Neuron (in vitro differentiated cells): ENCODE measurements at regions not wholly inside any gene's neighbourhood (a gene's known extent, or its start where the extent isn't known, plus 50 kb on each side); places are given as distances from the start of the nearest gene placed in this dataset.

Experiments used
- H2AFZ ChIP-seq: one replicate; pipeline ENCODE4 v1.6.1; 2013; ENCODE audit warnings: low read depth, mild to moderate bottlenecking, inconsistent platforms, low read length, moderate library complexity
- H3K27me3 ChIP-seq: one replicate; pipeline ENCODE4 v1.6.1; 2013; ENCODE audit warnings: low read length; ENCODE audit not compliant: insufficient read depth
- H3K36me3 ChIP-seq: one replicate; pipeline ENCODE4 v1.6.1; 2013; ENCODE audit warnings: low read length; ENCODE audit not compliant: insufficient read depth
- H3K4me1 ChIP-seq: one replicate; pipeline ENCODE4 v1.6.1; 2013; ENCODE audit warnings: low read length; ENCODE audit not compliant: insufficient read depth
- H3K4me3 ChIP-seq: 2 replicates; pipeline ENCODE4 v1.5.1; 2013; ENCODE audit warnings: mild to moderate bottlenecking, low read length, moderate library complexity
- H3K9me3 ChIP-seq: one replicate; pipeline ENCODE4 v1.6.1; 2013; ENCODE audit warnings: low read length

DNA sequence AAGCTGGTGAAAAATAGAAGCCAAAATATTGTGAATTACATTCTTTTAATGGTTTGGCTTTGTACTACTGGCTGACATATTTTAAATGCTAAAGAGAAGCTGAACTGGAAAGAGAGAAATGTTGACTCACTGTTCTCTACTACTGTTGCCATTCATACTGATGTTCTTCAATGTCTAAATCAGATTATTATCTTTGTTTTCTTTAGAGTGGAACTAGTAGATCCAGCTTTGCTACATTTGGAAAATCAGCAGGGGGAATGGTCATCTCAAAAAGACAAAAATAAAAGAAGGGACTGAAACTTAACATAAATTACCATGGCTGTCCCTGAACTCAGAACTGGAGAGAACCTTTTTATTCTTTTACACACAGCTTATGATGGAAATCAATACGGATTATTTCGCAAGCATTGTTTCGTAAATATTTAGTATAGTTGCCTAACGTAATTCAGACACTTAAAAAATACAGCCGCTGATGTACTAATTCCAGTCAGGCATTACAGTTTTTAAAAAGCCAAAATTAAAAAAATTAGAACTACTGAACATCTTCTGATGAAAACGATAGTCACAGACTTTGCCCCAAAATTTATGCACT is 76.3 kb upstream of the OTX2 start:
- H3K27me3 ChIP-seq = peaks cover 18% of the 10 kb centered on the region
- no peaks in the 10 kb centered on the region for H3K9me3 ChIP-seq
- H2AFZ ChIP-seq = no peak overlapping the region
- H3K4me1 ChIP-seq = peaks cover 5% of the 10 kb centered on the region
- H3K36me3 ChIP-seq = no peaks in the 10 kb centered on the region
- H3K4me3 ChIP-seq = no peak overlapping the region

DNA sequence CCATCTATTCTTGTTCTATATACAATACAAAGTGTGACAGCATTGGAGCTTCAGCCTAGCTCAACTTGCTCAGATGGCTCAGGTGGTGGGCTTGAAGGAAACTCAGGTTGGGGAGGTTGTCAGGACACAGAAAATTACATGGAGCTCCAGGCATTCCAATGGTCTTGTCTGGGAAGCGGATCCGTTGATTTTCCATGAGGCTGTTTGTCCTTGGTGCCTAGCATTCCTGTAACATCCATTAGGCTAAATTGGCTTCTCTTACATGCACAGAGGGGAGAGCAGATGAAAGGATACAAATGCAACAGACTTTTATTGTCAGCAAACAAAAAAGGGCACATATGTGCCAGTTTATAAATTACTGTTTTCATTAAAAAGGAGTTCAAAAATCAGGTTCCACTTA is 75.5 kb upstream of the OTX2 start:
- Histone ChIP-seq H3K9me3 (no peaks in the 10 kb centered on the region), H3K36me3 (no peaks in the 10 kb centered on the region), H3K27me3 (peaks cover 15% of the 10 kb centered on the region), H2AFZ (no peak overlapping the region), H3K4me1 (peaks cover 5% of the 10 kb centered on the region), H3K4me3 (no peak overlapping the region)

DNA sequence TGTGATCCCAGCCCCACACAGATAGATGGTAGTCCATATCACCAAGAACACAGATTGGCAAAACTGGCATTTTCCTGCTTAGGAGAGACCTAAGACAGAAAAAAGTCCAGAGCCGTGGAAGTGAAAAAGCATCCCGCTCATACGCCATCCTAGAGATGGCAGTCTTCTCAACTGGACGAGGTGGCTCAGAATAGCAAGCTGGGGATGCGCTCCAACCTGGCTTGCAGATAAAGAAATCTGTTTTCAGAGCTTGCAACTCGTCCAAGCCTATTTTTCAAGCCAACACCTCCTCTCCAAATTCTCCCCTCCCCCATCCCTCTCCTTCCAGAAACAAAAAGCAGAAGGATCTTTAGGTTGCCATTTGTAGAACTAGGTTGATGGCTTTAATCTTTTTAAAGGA is 74.3 kb upstream of the OTX2 start:
- Histone ChIP-seq H3K4me1 (peaks cover 5% of the 10 kb centered on the region), H3K9me3 (no peaks in the 10 kb centered on the region), H3K27me3 (peaks cover 15% of the 10 kb centered on the region), H3K36me3 (no peaks in the 10 kb centered on the region), H3K4me3 (no peak overlapping the region), H2AFZ (no peak overlapping the region)

DNA sequence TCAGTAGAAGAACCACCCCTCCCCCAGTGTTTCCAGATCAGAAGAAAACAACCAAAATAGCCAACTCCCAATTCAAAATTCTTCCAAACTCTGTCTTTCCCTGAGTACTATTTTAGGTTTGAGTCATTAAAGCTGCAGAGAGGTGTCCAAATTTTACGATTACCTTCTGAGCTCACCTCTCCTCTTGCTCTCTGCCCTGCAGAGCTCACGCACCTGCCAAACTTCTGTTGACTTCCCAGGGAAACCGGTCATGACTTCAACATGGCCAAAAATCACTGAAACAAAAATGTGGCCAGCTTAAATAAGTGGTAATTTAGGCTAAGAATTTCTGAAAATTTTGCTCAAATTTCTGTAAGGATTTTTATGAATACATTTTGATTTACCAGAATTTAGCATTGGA is 70.9 kb upstream of the OTX2 start:
- H3K9me3 ChIP-seq = no peaks in the 10 kb centered on the region
- H2AFZ ChIP-seq = no peak overlapping the region
- peaks cover 8% of the 10 kb centered on the region for H3K27me3 ChIP-seq
- no peak overlapping the region for H3K4me3 ChIP-seq
- H3K4me1 ChIP-seq = no peaks in the 10 kb centered on the region
- H3K36me3 ChIP-seq = no peaks in the 10 kb centered on the region

DNA sequence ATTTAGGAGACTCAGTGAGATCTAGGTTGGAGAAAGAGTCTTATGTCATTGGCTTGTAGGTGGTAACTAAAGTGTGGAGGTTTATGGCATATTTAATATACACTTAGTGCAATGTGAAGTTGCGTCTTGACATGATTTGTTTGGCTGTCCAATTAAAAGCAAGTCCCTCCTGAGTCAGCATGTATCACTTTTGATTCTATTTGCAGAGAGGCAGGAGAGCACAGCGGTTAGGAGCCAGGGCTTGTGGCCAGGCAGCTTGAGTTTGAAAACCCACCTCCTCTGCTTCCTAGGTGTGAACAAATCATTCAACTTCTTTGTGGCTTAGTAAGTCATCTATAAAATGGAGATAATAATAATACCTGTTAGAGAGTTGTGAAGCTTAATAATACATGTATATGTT is 68.5 kb upstream of the OTX2 start:
- no peaks in the 10 kb centered on the region for H3K4me1 ChIP-seq
- no peak overlapping the region for H3K4me3 ChIP-seq
- no peaks in the 10 kb centered on the region for H3K36me3 ChIP-seq
- H3K9me3 ChIP-seq = no peaks in the 10 kb centered on the region
- peaks cover 4% of the 10 kb centered on the region for H3K27me3 ChIP-seq
- H2AFZ ChIP-seq = no peak overlapping the region

DNA sequence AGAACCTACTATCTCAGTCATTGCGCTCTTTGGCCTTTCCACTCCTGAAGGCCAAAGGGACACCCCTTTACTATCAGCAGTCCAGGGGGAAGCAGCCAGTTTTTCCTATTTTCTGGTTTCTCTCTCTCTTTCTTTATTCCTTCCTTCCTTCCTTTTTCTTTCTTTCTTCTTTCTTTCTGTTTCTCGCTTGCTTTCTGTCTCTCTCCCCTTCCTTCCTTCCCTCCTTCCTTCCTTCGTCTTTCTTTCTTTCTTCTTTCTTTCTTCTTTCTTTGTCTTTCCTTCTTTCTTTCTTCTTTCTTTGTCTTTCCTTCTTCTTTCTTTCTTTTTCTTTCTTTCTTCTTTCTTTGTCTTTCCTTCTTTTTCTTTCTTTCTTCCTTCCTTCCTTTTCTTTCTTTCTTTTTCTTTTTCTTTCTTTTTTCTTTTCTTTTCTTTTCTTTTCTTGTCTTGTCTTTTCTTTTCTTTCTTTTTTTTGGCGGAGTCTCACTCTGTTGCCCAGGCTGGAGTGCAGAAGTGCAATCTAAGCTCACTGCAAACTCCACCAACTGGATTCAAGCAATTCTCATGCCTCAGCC is 64.9 kb upstream of the OTX2 start:
- Histone ChIP-seq H3K9me3 (no peaks in the 10 kb centered on the region), H3K4me1 (no peaks in the 10 kb centered on the region), H2AFZ (no peak overlapping the region), H3K4me3 (no peak overlapping the region), H3K27me3 (peaks cover 5% of the 10 kb centered on the region), H3K36me3 (no peaks in the 10 kb centered on the region)

DNA sequence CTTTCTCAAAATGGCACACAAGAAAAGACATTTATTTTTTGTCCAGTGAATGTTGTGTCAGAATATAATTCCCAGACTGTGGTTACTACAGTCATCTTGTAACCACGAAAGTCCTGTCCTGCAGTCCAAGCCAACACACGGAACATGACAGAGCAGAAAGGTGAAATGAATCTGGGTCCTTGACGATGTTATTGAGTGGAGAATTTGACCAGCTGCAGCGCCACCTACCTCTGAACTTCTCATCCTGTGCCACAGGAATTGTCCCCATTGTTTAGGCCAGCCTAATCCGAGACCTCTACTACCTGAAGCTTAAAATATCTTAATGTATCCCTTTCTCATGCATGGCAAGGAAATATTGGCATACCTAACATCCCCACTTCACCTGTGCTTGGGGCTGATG is 64.1 kb upstream of the OTX2 start:
- Histone ChIP-seq H3K4me1 (no peaks in the 10 kb centered on the region), H3K4me3 (no peak overlapping the region)

DNA sequence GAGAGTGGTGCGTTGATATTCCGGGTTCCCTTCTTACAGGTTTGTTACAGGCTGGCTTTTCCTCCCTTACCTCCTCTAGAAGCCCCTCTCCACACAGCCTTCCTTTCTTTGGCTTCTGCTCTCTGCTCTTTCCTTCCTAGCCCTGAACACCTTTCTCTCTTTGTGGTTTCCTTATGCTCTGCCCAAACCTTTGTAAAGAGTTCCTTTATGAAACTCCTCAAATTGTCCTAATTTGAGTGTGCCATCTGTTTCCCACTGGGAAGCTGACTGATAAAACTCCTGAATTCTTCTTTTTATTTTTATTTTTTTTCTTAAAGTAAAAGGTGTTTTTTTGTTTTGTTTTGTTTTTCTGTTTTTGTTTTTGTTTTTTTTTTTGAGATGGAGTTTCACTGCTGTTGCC is 60.1 kb upstream of the OTX2 start:
- Histone ChIP-seq H2AFZ (no peak overlapping the region), H3K27me3 (peaks cover 16% of the 10 kb centered on the region), H3K4me3 (no peak overlapping the region), H3K9me3 (no peaks in the 10 kb centered on the region), H3K4me1 (no peaks in the 10 kb centered on the region), H3K36me3 (no peaks in the 10 kb centered on the region)

More for the DNA sequence above, 64.1 kb upstream of the OTX2 start:
- no peaks in the 10 kb centered on the region for H3K9me3 ChIP-seq
- H2AFZ ChIP-seq = no peak overlapping the region
- H3K36me3 ChIP-seq = no peaks in the 10 kb centered on the region
- peaks cover 8% of the 10 kb centered on the region for H3K27me3 ChIP-seq

DNA sequence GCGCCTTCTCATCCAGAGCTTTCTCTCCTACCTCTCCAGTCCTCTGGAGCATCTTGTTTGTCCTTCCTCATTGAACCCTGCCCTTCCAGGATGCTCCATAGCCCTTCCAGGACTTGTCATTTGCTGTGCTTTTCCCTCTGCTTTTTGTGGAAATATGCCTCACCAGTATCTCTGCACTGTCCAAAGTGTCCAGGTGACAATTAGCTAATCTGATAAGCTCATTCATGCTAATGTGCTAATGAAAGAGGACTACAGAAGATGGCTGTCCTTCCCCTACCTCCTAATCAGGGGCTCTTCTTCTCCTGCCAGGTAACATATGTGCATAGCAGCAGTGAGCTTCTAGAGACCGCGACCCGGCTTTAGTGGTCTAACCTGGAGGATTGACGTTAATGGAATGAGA is 58.4 kb upstream of the OTX2 start:
- H3K36me3 ChIP-seq = no peaks in the 10 kb centered on the region
- peaks cover 16% of the 10 kb centered on the region for H3K27me3 ChIP-seq
- H2AFZ ChIP-seq = no peak overlapping the region
- no peaks in the 10 kb centered on the region for H3K9me3 ChIP-seq
- no peaks in the 10 kb centered on the region for H3K4me1 ChIP-seq
- no peak overlapping the region for H3K4me3 ChIP-seq

DNA sequence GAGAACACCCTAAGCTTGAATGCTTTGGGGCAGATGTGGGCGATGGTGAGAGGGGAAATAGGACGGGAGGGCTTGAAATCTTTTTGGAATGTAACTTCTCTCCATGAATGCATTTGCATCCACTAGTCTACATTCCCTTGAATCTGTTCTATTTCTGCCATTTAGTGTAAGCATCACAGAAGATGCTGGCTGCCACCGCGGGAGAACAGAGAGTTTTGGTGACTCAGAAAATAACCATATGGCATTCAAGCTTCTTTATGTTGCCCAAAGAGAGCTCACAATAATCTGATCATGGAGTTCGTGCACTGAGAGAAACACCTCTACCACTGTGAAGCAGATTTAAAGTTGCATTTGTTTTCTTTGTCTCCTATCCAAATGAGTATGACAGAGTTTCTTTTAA is 52.6 kb upstream of the OTX2 start:
- Histone ChIP-seq H3K4me1 (no peaks in the 10 kb centered on the region), H2AFZ (no peak overlapping the region), H3K27me3 (peaks cover 4% of the 10 kb centered on the region), H3K36me3 (no peaks in the 10 kb centered on the region), H3K9me3 (no peaks in the 10 kb centered on the region), H3K4me3 (no peak overlapping the region)

DNA sequence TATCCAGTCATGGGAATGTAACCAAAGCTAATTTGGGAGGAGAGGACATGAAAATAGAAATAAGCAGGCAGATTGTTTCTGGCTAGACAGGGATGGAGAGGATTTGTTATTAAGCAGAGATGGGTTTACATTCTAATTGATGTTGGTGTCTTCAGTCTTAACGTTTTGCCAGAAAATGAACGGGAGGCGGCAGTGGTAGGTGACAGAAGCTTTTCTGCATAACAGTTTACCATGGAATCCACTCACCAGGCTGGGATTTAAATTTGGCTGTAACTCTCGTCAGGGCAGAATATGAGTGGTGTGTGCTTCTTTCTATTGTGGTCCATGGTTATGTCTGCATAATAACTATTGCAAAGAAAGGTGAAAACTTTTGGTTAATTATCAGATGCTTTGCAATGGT is 50.2 kb upstream of the OTX2 start:
- H2AFZ ChIP-seq = no peak overlapping the region
- peaks cover 4% of the 10 kb centered on the region for H3K27me3 ChIP-seq
- no peaks in the 10 kb centered on the region for H3K36me3 ChIP-seq
- H3K4me1 ChIP-seq = peaks cover 15% of the 10 kb centered on the region
- no peaks in the 10 kb centered on the region for H3K9me3 ChIP-seq
- no peak overlapping the region for H3K4me3 ChIP-seq
